ENCODE measurements at regions not wholly inside any gene's neighbourhood (a gene's known extent, or its start where the extent isn't known, plus 50 kb on each side); places are given as distances from the start of the nearest gene placed in this dataset.

- Histone ChIP-seq H3K27ac (replicated peaks) (no peak overlapping the region), H3K27me3 (ENCODE audit: insufficient read depth, poor library complexity, severe bottlenecking) (no peaks in the 10 kb centered on the region), H3K4me3 (replicated peaks; ENCODE audit: insufficient read depth, low read length) (no peak overlapping the region)
- no peak for TF ChIP-seq SPI1 (IDR thresholded peaks at IDR 0.05; ENCODE audit: borderline replicate concordance, low read depth)
- TF ChIP-seq CTCF (IDR thresholded peaks at IDR 0.05; ENCODE audit: insufficient read depth, low read length): no peak
- TF ChIP-seq REST (IDR thresholded peaks at IDR 0.05; ENCODE audit: insufficient replicate concordance, low read depth): no peak
- no peak for TF ChIP-seq GABPA (IDR thresholded peaks at IDR 0.05; ENCODE audit: low read depth)
- no peak for TF ChIP-seq POLR2AphosphoS5 (IDR thresholded peaks at IDR 0.05; ENCODE audit: low read depth)
- no peak for DNase-seq (ENCODE audit: low read depth in 1 of 2, low spot score in 1 of 2)
Observed at GRCh38 chr1:173417563-173417962, 59.6 kb upstream of the PRDX6 start.

- peak; percentile 81 for TF ChIP-seq SPI1 (IDR thresholded peaks at IDR 0.05; ENCODE audit: borderline replicate concordance, low read depth)
- no peak for TF ChIP-seq GABPA (IDR thresholded peaks at IDR 0.05; ENCODE audit: low read depth)
- H3K27ac ChIP-seq (replicated peaks): no peak overlapping the region
- H3K4me3 ChIP-seq (replicated peaks; ENCODE audit: insufficient read depth, low read length): no peak overlapping the region
- H3K27me3 ChIP-seq (ENCODE audit: insufficient read depth, poor library complexity, severe bottlenecking): no peaks in the 10 kb centered on the region
- DNase-seq (ENCODE audit: low read depth in 1 of 2, low spot score in 1 of 2): peak in 1 of 2 experiments; percentile 61
Observed at GRCh38 chr1:173418107-173418985, 58.8 kb upstream of the PRDX6 start.

- DNase-seq (ENCODE audit: low read depth in 1 of 2, low spot score in 1 of 2): peak; percentile 58 to 68
- no peak overlapping the region for H3K27ac ChIP-seq (replicated peaks)
Observed at GRCh38 chr1:173420330-173420806, 56.8 kb upstream of the PRDX6 start.

More at GRCh38 chr1:173420330-173420806, 56.8 kb upstream of the PRDX6 start:
- Histone ChIP-seq H3K4me3 (replicated peaks; ENCODE audit: insufficient read depth, low read length) (no peak overlapping the region), H3K27me3 (ENCODE audit: insufficient read depth, poor library complexity, severe bottlenecking) (no peaks in the 10 kb centered on the region)
- TF ChIP-seq GABPA (IDR thresholded peaks at IDR 0.05; ENCODE audit: low read depth) (0 out of 2 replicates have a peak, but pooled peaks have one; percentile 12), REST (IDR thresholded peaks at IDR 0.05; ENCODE audit: insufficient replicate concordance, low read depth) (no peak), POLR2AphosphoS5 (IDR thresholded peaks at IDR 0.05; ENCODE audit: low read depth) (no peak), CTCF (IDR thresholded peaks at IDR 0.05; ENCODE audit: insufficient read depth, low read length) (peak; percentile 47), SPI1 (IDR thresholded peaks at IDR 0.05; ENCODE audit: borderline replicate concordance, low read depth) (no peak)
